Keratinocyte (primary cell): ENCODE measurements at regions not wholly inside any gene's neighbourhood (a gene's known extent, or its start where the extent isn't known, plus 50 kb on each side); places are given as distances from the start of the nearest gene placed in this dataset.

Experiments used
- EZH2 ChIP-seq: IDR thresholded peaks from one replicate; pipeline ENCODE4 v1.6.1; 2012; ENCODE audit warnings: inconsistent platforms, mild to moderate bottlenecking, low read length, moderate library complexity
- TF ChIP-seq, protein P1 (sequence below), 3 experiments: IDR thresholded peaks in 1 of 3; conservative IDR thresholded peaks in 1 of 3; optimal IDR thresholded peaks in 1 of 3; 2 replicates in 2 of 3; 3 replicates in 1 of 3; pipeline versions ENCODE3 to v1.5.1; 2011; ENCODE audit warnings: low read length in 3 of 3, mild to moderate bottlenecking in 3 of 3, moderate library complexity in 2 of 3, control low read depth in 1 of 3, inconsistent platforms in 1 of 3; ENCODE audit not compliant: insufficient read depth in 2 of 3; ENCODE audit errors: extremely low read depth in 1 of 3

DNA sequence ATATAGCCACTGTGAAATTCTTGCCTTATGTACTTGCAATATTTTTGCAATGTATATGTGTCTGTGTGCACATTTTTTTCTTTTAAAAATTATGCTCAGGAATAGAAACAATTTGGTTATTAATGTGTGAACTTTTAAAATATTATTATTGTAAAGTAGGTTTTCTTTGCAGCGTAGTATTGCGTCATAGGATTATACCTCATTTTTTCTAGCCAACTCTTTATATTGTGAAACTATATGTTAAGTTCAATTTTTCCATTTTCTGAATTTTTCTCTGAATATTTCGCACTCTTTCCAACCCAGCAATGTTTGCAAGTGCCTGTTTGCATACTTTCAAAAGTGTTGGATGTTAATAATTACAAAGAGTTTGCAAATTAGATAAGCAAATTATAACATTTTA, 471.6 kb upstream of the LMO3 start:
- TF ChIP-seq, protein P1, sequence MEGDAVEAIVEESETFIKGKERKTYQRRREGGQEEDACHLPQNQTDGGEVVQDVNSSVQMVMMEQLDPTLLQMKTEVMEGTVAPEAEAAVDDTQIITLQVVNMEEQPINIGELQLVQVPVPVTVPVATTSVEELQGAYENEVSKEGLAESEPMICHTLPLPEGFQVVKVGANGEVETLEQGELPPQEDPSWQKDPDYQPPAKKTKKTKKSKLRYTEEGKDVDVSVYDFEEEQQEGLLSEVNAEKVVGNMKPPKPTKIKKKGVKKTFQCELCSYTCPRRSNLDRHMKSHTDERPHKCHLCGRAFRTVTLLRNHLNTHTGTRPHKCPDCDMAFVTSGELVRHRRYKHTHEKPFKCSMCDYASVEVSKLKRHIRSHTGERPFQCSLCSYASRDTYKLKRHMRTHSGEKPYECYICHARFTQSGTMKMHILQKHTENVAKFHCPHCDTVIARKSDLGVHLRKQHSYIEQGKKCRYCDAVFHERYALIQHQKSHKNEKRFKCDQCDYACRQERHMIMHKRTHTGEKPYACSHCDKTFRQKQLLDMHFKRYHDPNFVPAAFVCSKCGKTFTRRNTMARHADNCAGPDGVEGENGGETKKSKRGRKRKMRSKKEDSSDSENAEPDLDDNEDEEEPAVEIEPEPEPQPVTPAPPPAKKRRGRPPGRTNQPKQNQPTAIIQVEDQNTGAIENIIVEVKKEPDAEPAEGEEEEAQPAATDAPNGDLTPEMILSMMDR (optimal IDR thresholded peaks at IDR 0.05 in 1 of 3, IDR thresholded peaks at IDR 0.05 in 1 of 3, conservative IDR thresholded peaks at IDR 0.05 in 1 of 3; ENCODE audit: extremely low read depth in 1 of 3, insufficient read depth in 2 of 3, low read length in 3 of 3) = no peak
- no peak for TF ChIP-seq EZH2
